HEK293T (cell line): ENCODE measurements at regions not wholly inside any gene's neighbourhood (a gene's known extent, or its start where the extent isn't known, plus 50 kb on each side); places are given as distances from the start of the nearest gene placed in this dataset.
A peak's percentile ranks its signal among the peaks of the same experiment; 100 is the strongest.
"Not testable (repeated sequence)": the region's sequence is repeated elsewhere in the genome, so short reads cannot be mapped to it uniquely, and the experiment has no call there.

Source experiments
- CTCF ChIA-PET: fragments of 350-600 bp; formaldehyde crosslinking; extraction: SDS; loops from one replicate; lab custom pipeline; 2021; ENCODE audit warnings: antibody characterized with exemption, inconsistent platforms; lab: Yijun Ruan, JAX
- POLR2A ChIA-PET: fragments of 350-600 bp; formaldehyde crosslinking; extraction: SDS; loops from one replicate; lab custom pipeline; 2020; ENCODE audit warnings: antibody characterized with exemption, inconsistent platforms; lab: Yijun Ruan, JAX
- DNase-seq: peaks from one replicate; pipeline ENCODE4 v3.0.0; 2012; ENCODE audit warnings: mixed read lengths; ENCODE audit errors: extremely low spot score
- ARNT ChIP-seq: fragments of 450-650 bp; IDR thresholded peaks from 2 replicates; pipeline ENCODE4 v1.6.1; 2017; ENCODE audit warnings: mild to moderate bottlenecking
- BHLHE40 ChIP-seq: fragments of 450-650 bp; IDR thresholded peaks from 2 replicates; pipeline ENCODE4 v1.6.1; 2016; ENCODE audit warnings: mild to moderate bottlenecking, moderate library complexity, borderline replicate concordance
- CTBP1 ChIP-seq: fragments of 450-650 bp; IDR thresholded peaks from 2 replicates; pipeline ENCODE4 v1.6.1; 2016; ENCODE audit warnings: borderline replicate concordance
- ELF4 ChIP-seq: fragments of 450-650 bp; IDR thresholded peaks from 2 replicates; pipeline ENCODE4 v1.6.1; 2017; ENCODE audit warnings: antibody characterized with exemption
- FOXA1 ChIP-seq: fragments of 450-650 bp; IDR thresholded peaks from 2 replicates; pipeline ENCODE4 v1.6.1; 2016; ENCODE audit warnings: mild to moderate bottlenecking
- FOXK2 ChIP-seq: fragments of 450-650 bp; IDR thresholded peaks from 2 replicates; pipeline ENCODE4 v1.6.1; 2016; ENCODE audit warnings: mild to moderate bottlenecking
- FOXM1 ChIP-seq: fragments of 450-650 bp; IDR thresholded peaks from 2 replicates; pipeline ENCODE4 v1.6.1; 2017; ENCODE audit warnings: mild to moderate bottlenecking, borderline replicate concordance
- HDGF ChIP-seq: fragments of 450-650 bp; IDR thresholded peaks from 2 replicates; pipeline ENCODE4 v1.6.1; 2017; ENCODE audit warnings: antibody characterized with exemption, borderline replicate concordance
- L3MBTL2 ChIP-seq: fragments of 450-650 bp; conservative IDR thresholded peaks from 2 replicates; pipeline ENCODE4 v1.6.1; 2016; ENCODE audit warnings: mild to moderate bottlenecking
- LEF1 ChIP-seq: fragments of 450-650 bp; IDR thresholded peaks from 2 replicates; pipeline ENCODE4 v1.6.1; 2017; ENCODE audit warnings: mild to moderate bottlenecking, borderline replicate concordance
- NFRKB ChIP-seq: fragments of 450-650 bp; IDR thresholded peaks from 2 replicates; pipeline ENCODE4 v1.6.1; 2016; ENCODE audit warnings: mild to moderate bottlenecking, moderate library complexity
- PKNOX1 ChIP-seq: fragments of 450-650 bp; IDR thresholded peaks from 2 replicates; pipeline ENCODE4 v1.6.1; 2016
- SP1 ChIP-seq: fragments of 450-650 bp; IDR thresholded peaks from 2 replicates; pipeline ENCODE4 v1.6.1; 2017
- SUZ12 ChIP-seq: fragments of 450-650 bp; IDR thresholded peaks from 2 replicates; pipeline ENCODE4 v1.6.1; 2016; ENCODE audit warnings: mild to moderate bottlenecking
- TARDBP ChIP-seq: fragments of 450-650 bp; IDR thresholded peaks from 2 replicates; pipeline ENCODE4 v1.6.1; 2016
- ZNF384 ChIP-seq: fragments of 450-650 bp; IDR thresholded peaks from 2 replicates; pipeline ENCODE4 v1.6.1; 2016

GRCh38 chr5:124963236-124963919, 216.9 kb upstream of the ZNF608 start:
- TF ChIP-seq ZNF384 (peak; percentile 82; the same call in 1 of the 2 replicates), HDGF (no peak), ELF4 (no peak), BHLHE40 (no peak), CTBP1 (no peak), NFRKB (no peak)
- ChIA-PET POLR2A (no interaction called here), CTCF (no interaction called here)
- no peak for DNase-seq

- CTCF ChIA-PET: interaction anchor here (0.8 kb wide), 2 partner anchors 10 to 15 kb away, joined by 3 read pairs; no protein-coding TSS in a partner anchor
- POLR2A ChIA-PET, DNase-seq: not testable (repeated sequence)
These were observed 220.3 kb upstream of the ZNF608 start for GRCh38 chr5:124966741-124967140.

- DNase-seq, POLR2A ChIA-PET, CTCF ChIA-PET: not testable (repeated sequence)
These were observed 223.9 kb upstream of the ZNF608 start for GRCh38 chr5:124970381-124970780.

GRCh38 chr5:124972703-124973102, 226.3 kb upstream of the ZNF608 start:
- CTCF ChIA-PET: interaction anchor here (0.7 to 0.8 kb wide), 3 partner anchors 10 to 148 kb away, joined by 3 read pairs; no protein-coding TSS in a partner anchor
- TF ChIP-seq ARNT (no peak), FOXM1 (no peak), ELF4 (no peak), FOXA1 (no peak), LEF1 (no peak), L3MBTL2 (no peak), CTBP1 (no peak), SP1 (no peak), BHLHE40 (no peak), FOXK2 (no peak), ZNF384 (no peak), TARDBP (no peak), PKNOX1 (no peak)
- POLR2A ChIA-PET: no interaction called here
- DNase-seq: no peak

- DNase-seq: no peak
- CTCF ChIA-PET: interaction anchor here (0.6 kb wide), 1 partner anchor 12 kb away, joined by 3 read pairs; no protein-coding TSS in a partner anchor
- POLR2A ChIA-PET: no interaction called here
These were observed 227.2 kb upstream of the ZNF608 start for GRCh38 chr5:124973661-124974060.

GRCh38 chr5:124976086-124976485, 229.6 kb upstream of the ZNF608 start:
- TF ChIP-seq SP1: no peak
- no peak for TF ChIP-seq SUZ12
- no peak for TF ChIP-seq ARNT
- no peak for TF ChIP-seq TARDBP
- TF ChIP-seq L3MBTL2: no peak
- TF ChIP-seq NFRKB: no peak
- ChIA-PET POLR2A (no interaction called here), CTCF (no interaction called here)
- no peak for DNase-seq

More at GRCh38 chr5:124973661-124974060, 227.2 kb upstream of the ZNF608 start:
- TF ChIP-seq FOXM1: no peak
- TF ChIP-seq LEF1: no peak
- TF ChIP-seq TARDBP: no peak
- no peak for TF ChIP-seq BHLHE40
- TF ChIP-seq SUZ12: no peak
- no peak for TF ChIP-seq ZNF384
- no peak for TF ChIP-seq HDGF
- TF ChIP-seq FOXA1: no peak
- no peak for TF ChIP-seq ARNT
- no peak for TF ChIP-seq FOXK2
- TF ChIP-seq CTBP1: no peak
- no peak for TF ChIP-seq PKNOX1

- ChIA-PET POLR2A (interaction anchor here (1.0 to 1.4 kb wide), 2 partner anchors 11 to 50 kb away, joined by 3 read pairs; no protein-coding TSS in a partner anchor), CTCF (no interaction called here)
- TF ChIP-seq FOXM1: no peak
- no peak for TF ChIP-seq ZNF384
- no peak for TF ChIP-seq HDGF
- no peak; the same call in 1 of the 2 replicates for TF ChIP-seq PKNOX1
- TF ChIP-seq CTBP1: no peak
- TF ChIP-seq LEF1: no peak
- no peak for TF ChIP-seq SUZ12
- no peak for TF ChIP-seq FOXK2
- TF ChIP-seq L3MBTL2: no peak
- no peak for TF ChIP-seq FOXA1
- no peak for TF ChIP-seq TARDBP
- no peak for DNase-seq
These were observed 232.8 kb upstream of the ZNF608 start for GRCh38 chr5:124979251-124979650.
